ENCODE measurements at regions not wholly inside any gene's neighbourhood (a gene's known extent, or its start where the extent isn't known, plus 50 kb on each side); places are given as distances from the start of the nearest gene placed in this dataset.

GRCh38 chr9:107208121-107208520, 75.0 kb upstream of the RAD23B start:
- DNase-seq: no peak

DNA sequence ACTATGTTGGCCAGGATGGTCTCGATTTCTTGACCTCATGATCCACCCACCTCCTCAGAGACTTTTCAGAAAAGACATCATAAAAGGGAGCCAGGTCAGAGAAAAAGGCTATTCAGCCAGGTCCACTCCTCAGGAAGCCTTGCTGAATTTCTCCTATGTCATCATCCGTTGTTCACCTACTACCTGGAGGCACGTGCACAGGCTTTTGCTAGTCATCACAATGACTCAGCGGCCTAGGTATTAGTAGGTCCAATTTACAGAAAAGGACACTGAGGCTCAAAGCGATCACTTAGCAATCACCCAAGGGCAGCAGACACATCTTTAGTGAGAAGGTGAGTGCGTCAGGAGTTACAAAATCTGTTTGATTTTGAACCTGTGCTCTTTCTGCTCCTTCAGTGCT, 72.3 kb upstream of the RAD23B start:
- DNase-seq: no peak

GRCh38 chr9:107211284-107211923, 71.7 kb upstream of the RAD23B start:
- DNase-seq: no peak

DNA sequence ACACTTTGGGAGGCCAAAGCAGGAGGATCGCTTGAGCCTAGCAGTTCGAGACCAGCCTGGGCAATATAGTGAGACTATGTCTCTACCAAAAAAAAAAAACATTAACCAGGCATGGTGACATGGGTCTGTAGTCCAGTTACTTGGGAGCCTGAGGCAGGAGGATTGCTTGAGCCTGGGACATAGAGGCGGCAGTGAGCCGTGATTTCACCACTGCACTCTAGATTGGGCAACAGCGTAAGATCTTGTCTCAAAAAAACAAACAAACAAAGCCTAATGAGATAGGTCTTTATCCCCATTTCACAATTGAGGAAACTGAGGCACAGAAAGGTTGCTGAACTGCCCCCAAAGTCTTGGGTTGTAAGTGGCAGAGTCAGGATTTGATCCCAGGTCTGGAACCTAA, 70.5 kb upstream of the RAD23B start:
- no peak for DNase-seq

DNA sequence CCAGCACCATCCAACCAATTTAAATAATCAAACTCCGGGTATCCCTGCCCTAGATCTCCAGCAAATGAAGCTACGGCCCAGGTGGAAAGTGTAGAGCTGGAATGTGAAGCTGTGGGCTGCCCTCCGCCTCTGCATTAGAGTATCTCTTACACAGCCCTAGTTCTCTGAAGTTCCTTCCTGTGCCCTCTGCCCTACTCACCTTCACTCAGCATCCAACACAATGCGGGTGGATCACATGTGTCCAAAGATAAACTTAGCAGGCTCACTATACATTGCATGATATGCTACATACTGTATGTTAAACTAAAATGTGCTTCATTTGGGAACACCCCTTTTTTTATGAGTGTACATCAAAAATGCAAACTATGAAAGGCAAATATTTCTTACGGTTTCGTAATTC, 70.0 kb upstream of the RAD23B start:
- no peak for DNase-seq

DNA sequence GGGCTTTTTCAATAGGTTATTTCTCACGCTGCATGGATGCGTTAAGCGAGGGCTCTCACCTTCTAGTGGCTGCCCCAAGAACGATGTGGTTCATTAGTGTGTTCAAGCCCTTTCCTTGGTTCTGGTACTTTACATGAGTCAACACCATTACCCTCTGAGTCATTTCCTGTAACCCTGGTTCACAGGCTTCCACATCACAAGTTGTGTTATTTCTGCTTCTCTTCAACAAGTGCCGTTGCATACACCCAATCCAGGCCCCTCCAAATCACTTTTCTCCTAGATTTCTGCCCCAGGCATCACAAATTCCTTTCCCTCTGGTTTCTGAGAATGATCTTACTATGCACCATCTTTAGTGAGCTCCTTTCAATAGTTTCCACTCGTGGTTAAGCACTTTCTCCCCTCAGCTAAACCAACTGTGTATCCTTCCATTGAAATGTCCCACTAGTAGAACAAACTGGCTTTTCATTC, 69.5 kb upstream of the RAD23B start:
- no peak for DNase-seq

DNA sequence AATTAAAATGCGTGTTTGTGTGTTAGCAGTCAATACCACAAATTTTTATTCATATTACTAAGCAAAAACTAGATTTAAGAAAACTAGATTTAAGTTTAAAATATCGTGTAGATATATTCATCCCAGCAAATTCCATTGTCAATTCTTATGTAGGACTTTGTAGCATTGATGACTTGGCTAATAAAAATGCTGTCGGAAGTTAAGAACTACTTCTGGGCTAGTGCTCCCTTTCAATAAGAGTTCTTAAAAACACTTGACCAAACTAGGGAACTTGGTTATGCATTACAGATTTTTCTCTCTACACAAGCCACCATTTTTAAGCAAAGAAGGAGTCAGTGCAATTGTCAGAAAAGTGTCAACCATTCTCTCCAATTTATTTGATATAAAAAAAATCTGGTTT, 68.7 kb upstream of the RAD23B start:
- DNase-seq: no peak

DNA sequence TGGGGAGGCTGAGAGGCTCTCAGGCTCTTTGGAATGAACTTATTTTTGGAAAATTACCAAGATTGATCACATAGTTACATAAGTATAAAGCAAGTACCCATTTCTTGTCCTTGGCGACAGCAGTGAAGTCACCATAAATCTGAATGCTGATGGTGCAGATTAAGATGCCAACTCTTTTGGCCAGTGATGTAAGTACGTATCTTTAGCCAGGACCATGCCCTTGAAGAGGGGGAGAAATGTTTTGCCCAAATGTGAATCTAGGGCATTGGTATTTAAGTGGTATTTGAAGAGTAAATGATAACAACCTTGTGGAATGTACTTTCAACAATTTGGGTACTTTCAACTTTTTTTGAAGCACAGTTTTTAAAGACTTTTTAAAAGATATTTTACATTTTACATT, 68.2 kb upstream of the RAD23B start:
- DNase-seq: no peak

DNA sequence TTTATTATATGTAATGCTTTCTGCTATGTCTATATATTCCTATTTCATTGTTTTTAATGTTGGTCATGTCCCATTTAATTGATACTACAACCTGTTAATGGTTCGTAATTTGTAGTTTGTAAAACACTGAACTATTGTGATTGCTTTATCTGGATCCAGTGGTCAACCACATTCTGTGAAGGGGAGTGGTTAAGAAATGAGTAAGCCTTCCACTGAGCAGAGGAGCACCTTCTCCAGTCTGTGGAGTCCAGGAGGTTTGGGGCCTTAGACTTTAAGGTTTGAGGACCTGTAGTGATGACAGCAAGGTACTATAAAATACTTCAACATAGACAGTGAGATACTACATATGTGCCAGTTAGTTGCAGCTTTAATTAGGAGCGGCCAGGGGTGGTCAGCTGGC, 67.7 kb upstream of the RAD23B start:
- no peak for DNase-seq

DNA sequence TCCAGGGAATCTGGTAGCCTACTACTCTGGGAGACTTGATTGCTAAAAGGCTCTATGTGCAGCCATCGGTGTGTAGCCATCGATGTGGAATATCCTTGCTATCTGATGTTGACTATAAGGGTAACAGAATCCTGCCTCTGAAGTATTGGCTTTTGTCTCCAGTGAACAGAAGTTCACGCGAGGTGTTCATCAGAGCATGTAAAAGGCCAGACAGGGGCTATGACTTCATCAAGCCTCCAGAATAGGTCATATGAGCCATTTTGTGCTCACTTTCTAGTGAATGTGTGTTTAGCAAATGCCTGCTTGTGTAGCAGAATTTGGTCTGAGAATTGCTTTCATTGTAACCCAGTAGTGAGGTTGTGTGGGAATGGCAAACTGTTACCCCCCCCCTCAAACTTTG, 66.8 kb upstream of the RAD23B start:
- no peak for DNase-seq

GRCh38 chr9:107218829-107219485, 64.1 kb upstream of the RAD23B start:
- DNase-seq: no peak

DNA sequence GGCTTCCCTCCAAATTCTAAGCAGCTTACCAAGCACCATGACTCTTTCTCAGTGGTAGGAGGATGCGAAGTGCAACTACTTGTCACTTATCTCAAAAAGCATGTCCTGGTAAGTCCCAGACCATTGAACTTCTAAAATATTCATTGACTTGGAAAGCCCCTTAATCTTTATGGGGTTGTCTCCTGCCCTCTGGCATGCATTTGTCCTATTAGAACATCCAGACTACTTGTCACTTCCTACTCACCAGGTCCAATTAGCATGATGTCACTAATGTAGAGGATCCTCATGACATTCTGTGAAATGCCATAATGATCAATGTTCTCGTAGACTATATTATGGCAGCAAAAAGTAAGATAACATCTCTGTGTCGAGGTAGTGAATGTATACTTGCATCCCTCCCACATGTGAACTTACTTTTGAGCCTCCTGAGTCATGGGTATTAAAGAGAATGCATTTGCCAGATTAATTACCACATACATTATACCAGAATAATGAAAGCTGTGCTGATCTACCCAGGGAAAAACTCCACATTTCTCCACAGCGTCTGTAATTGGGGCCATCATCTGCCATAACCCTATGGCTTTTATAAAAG, 63.5 kb upstream of the RAD23B start:
- DNase-seq: no peak

DNA sequence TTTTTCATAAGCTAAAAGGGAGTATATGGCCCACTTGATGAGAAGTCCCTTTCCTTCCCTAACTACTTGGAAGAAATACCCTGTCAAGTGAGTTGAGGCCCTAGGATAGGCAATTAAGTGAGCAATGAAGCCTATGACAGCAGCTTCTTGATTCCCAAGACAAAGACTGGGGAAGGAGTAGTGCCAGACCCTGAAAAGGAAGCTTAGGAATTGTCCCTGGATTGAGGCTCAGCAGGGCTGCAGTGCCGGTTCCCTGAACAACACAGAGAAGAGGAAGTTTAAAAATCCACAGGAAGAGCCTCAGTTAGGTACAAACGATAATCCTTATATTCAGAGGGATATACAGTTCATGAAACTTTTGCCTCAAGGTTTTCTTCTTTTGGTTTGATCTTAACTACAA, 61.8 kb upstream of the RAD23B start:
- no peak for DNase-seq

GRCh38 chr9:107222020-107222522, 61.0 kb upstream of the RAD23B start:
- no peak for DNase-seq

DNA sequence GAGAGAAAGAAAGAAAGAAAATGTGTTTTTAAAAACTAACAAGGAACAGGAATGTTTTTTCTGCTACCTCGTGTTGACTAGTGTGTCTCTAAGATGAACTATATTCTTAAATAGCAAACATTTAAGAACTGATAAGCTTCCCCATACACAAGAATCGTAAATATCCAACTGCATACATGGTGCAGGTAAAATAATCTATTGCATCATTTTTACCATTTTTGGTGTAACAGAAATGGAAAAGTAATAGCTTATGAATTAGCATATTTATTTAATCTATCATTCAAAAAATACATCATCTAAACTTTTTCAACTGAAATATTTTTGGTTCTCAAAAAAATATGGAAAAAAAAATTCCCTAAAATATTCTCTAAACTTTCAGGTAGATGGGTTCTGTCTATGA, 59.7 kb upstream of the RAD23B start:
- no peak for DNase-seq

DNA sequence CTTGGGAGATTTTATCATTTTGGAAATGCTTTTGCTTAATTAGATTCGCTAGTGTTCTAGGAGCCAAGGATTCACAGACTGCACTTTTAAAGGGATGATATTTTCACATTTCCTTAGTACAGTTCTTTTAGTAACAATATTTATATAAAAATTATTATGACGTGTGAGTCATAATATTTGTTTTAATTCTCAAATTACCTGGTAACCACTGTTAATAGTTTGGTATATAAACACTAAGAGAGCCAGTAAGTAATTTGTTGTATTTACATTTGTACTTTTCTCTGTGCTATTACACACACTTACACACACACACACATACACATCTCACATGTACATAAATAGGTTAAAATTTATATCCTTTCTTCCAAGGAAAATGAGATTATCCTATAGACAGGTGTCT, 58.8 kb upstream of the RAD23B start:
- DNase-seq: no peak

GRCh38 chr9:107226421-107226820, 56.7 kb upstream of the RAD23B start:
- no peak for DNase-seq

DNA sequence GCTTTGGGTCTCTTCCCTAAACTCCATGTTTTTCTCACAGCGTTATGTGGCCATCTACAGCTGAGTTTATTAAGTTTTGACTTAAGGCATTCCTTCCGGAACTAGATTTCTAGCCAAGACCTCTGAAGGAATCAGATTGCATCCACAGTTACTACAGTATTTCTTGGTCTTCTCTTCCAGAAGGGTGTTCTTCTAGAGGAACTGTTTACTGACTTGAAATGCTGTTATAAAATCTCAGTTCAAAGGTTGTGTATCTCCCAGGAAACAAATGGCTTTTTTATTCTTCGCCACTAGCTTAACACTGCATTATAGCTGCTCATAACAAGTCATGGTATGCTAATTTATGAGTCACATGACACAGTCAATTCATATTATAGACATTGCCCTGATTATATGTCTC, 55.3 kb upstream of the RAD23B start:
- no peak for DNase-seq

DNA sequence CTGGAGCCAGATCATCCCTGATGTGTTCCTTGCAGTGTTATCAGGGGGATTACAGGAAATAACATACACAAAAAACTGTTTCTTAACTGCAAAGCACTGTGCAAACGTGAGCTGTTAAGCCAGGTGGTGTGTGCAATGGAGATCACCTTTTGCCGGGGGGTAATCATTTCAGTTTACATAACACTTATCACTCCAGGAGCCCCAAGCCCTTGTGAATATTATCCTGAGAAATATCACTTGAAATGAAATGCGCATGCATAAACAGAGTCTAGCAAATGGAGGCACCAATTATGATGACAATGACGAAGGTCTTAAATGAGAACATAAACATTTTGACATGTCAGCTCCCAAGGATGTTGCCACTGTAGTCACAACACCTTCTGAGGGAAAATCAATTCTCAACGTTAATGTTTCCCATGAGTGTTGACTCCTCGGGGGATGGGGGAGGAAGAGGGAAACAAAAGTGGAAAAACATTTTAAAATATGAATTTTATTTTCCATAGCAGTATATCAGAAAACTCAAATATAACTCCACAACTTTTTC, 54.5 kb upstream of the RAD23B start:
- no peak for DNase-seq

- no peak for DNase-seq
These were observed 53.8 kb upstream of the RAD23B start for GRCh38 chr9:107229241-107229741.
